H1 (cell line): ENCODE measurements at regions not wholly inside any gene's neighbourhood (a gene's known extent, or its start where the extent isn't known, plus 50 kb on each side); places are given as distances from the start of the nearest gene placed in this dataset.

Source experiments
- ASH2L ChIP-seq: fragments of 200-600, 300-600 bp; sonication (generic); IDR thresholded peaks from one replicate; pipeline ENCODE4 v1.7.1; 2017; ENCODE audit warnings: low read length
- CEBPB ChIP-seq: IDR thresholded peaks from 2 replicates; pipeline ENCODE4 v1.6.1; 2012; ENCODE audit warnings: low read depth, low read length
- CTCF ChIP-seq, 3 experiments: IDR thresholded peaks; 1 replicate in 2 of 3; 2 replicates in 1 of 3; pipeline versions ENCODE4 v1.5.1 to v1.6.1; 2011; ENCODE audit warnings: low read length in 3 of 3, mild to moderate bottlenecking in 3 of 3, inconsistent platforms in 2 of 3, low read depth in 1 of 3, moderate library complexity in 1 of 3; ENCODE audit not compliant: insufficient read depth in 1 of 3; ENCODE audit errors: control extremely low read depth in 1 of 3
- EZH2 ChIP-seq: fragments of 200-600 bp; sonication (generic); IDR thresholded peaks from 2 replicates; pipeline ENCODE4 v1.7.1; 2012; ENCODE audit warnings: low read depth, mild to moderate bottlenecking, moderate library complexity, low read length, inconsistent platforms; ENCODE audit not compliant: severe bottlenecking
- GABPA ChIP-seq: IDR thresholded peaks from 2 replicates; pipeline ENCODE4 v1.6.1; 2011; ENCODE audit warnings: mild to moderate bottlenecking, low read length, moderate library complexity, borderline replicate concordance; ENCODE audit not compliant: insufficient read depth
- HDAC2 ChIP-seq, 2 experiments: fragments of 300-600 bp in 1 of 2; sonication (generic) in 1 of 2; IDR thresholded peaks; 2 replicates each; pipeline ENCODE4 v1.6.1; 2011 to 2012; ENCODE audit warnings: low read depth in 2 of 2, low read length in 2 of 2, mild to moderate bottlenecking in 2 of 2, moderate library complexity in 2 of 2, borderline replicate concordance in 1 of 2, inconsistent platforms in 1 of 2
- POLR2AphosphoS5 ChIP-seq: IDR thresholded peaks from 2 replicates; pipeline ENCODE4 v1.6.1; 2011; ENCODE audit warnings: low read depth, low read length
- RAD21 ChIP-seq, 2 experiments: IDR thresholded peaks in 1 of 2; conservative IDR thresholded peaks in 1 of 2; 2 replicates each; pipeline ENCODE4 v1.6.1; 2011; ENCODE audit warnings: low read depth in 2 of 2, low read length in 2 of 2, improper control_type of control experiment in 1 of 2, inconsistent platforms in 1 of 2, mild to moderate bottlenecking in 1 of 2, moderate library complexity in 1 of 2
- RBBP5 ChIP-seq: IDR thresholded peaks from 2 replicates; pipeline ENCODE4 v1.7.1; 2012; ENCODE audit warnings: low read depth, mild to moderate bottlenecking, inconsistent platforms, low read length, moderate library complexity, borderline replicate concordance
- TBP ChIP-seq: IDR thresholded peaks from 2 replicates; pipeline ENCODE4 v1.6.1; 2011; ENCODE audit warnings: low read depth, low read length, improper control_type of control experiment
- YY1 ChIP-seq: IDR thresholded peaks from 2 replicates; pipeline ENCODE4 v1.6.1; 2011; ENCODE audit warnings: low read depth, mild to moderate bottlenecking, low read length
- TF ChIP-seq, protein P1 (sequence below): IDR thresholded peaks from 2 replicates; pipeline ENCODE4 v1.6.1; 2011; ENCODE audit warnings: low read depth, mild to moderate bottlenecking, low read length; ENCODE audit not compliant: insufficient read depth
- TF ChIP-seq, protein P2 (sequence below): IDR thresholded peaks from 2 replicates; pipeline ENCODE4 v1.6.1; 2011; ENCODE audit warnings: low read length, improper control_type of control experiment

- TF ChIP-seq CEBPB, result no peak
- TF ChIP-seq ASH2L, result no peak
- no peak for TF ChIP-seq GABPA
- TF ChIP-seq TBP, result no peak
- TF ChIP-seq EZH2, result no peak
- TF ChIP-seq POLR2AphosphoS5, result no peak
- no peak for TF ChIP-seq YY1
- no peak for TF ChIP-seq CTCF (IDR thresholded peaks at IDR 0.05; ENCODE audit: control extremely low read depth in 1 of 3, insufficient read depth in 1 of 3, low read depth in 1 of 3, low read length in 3 of 3)
- TF ChIP-seq RBBP5, result no peak
- no peak for TF ChIP-seq RAD21 (IDR thresholded peaks at IDR 0.05 in 1 of 2, conservative IDR thresholded peaks at IDR 0.05 in 1 of 2; ENCODE audit: low read depth in 2 of 2, low read length in 2 of 2)
- TF ChIP-seq, protein P1, sequence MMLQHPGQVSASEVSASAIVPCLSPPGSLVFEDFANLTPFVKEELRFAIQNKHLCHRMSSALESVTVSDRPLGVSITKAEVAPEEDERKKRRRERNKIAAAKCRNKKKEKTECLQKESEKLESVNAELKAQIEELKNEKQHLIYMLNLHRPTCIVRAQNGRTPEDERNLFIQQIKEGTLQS, result no peak
- no peak for TF ChIP-seq HDAC2 (IDR thresholded peaks at IDR 0.05; ENCODE audit: borderline replicate concordance in 1 of 2, low read depth in 2 of 2, low read length in 2 of 2)
- TF ChIP-seq, protein P2, sequence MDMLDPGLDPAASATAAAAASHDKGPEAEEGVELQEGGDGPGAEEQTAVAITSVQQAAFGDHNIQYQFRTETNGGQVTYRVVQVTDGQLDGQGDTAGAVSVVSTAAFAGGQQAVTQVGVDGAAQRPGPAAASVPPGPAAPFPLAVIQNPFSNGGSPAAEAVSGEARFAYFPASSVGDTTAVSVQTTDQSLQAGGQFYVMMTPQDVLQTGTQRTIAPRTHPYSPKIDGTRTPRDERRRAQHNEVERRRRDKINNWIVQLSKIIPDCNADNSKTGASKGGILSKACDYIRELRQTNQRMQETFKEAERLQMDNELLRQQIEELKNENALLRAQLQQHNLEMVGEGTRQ, result no peak
These were observed 1559.9 kb upstream of the FLRT2 start for GRCh38 chr14:83969998-83970397.
